GM18861 (cell line): ENCODE measurements at regions not wholly inside any gene's neighbourhood (a gene's known extent, or its start where the extent isn't known, plus 50 kb on each side); places are given as distances from the start of the nearest gene placed in this dataset.
A peak's percentile ranks its signal among the peaks of the same experiment; 100 is the strongest.

ENCODE experiments used
- ATAC-seq: cut with Tn5 transposase; IDR thresholded peaks from one replicate; pipeline ENCODE4 v1.9.1; 2021; ENCODE audit not compliant: unreplicated experiment

DNA sequence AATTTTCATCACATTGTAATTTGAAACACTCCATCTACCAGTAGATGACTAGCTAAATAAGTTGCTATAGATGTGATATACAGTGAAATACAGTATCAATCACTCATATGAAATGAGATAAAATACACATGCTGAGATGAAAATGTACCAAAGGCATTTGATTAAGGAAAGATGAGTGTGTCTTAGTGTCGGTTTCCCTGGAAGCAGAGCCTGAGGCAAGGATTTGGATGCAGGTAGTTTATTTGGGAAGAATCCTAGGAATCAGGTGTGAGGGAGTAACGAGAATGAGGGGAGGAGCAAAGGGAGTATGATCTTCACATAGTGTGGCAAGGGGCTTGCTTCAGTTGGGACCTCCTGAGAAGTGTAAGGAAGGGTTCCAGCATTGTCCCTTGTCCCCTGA, 188.2 kb upstream of the CTBP2 start:
- ATAC-seq, result no peak

GRCh38 chr10:125344573-125345171, 184.3 kb upstream of the CTBP2 start:
- ATAC-seq, result peak; percentile 98

DNA sequence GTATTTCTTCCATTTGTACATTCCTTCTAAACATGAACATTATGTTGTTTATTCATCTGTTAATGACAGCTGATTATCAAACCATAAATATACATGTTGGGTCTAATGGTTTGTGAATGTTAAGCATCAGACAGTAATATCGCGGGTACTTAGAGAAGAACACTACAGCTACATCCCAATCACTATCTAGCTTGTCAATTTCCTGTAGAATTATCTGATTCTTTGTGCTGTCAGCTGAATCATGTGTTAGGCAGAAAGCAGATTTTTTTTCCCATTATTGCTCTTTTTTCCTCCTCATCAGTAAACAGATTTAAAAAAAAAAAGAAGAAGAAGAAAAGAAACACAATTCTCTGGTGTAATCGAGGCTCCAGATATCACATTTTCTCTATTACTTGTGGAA, 183.6 kb upstream of the CTBP2 start:
- no peak for ATAC-seq

GRCh38 chr10:125343118-125343925, 183.0 kb upstream of the CTBP2 start:
- no peak for ATAC-seq

GRCh38 chr10:125341611-125342010, 181.2 kb upstream of the CTBP2 start:
- no peak for ATAC-seq

GRCh38 chr10:125340903-125341302, 180.5 kb upstream of the CTBP2 start:
- ATAC-seq, result no peak

GRCh38 chr10:125337510-125337909, 177.1 kb upstream of the CTBP2 start:
- no peak for ATAC-seq

DNA sequence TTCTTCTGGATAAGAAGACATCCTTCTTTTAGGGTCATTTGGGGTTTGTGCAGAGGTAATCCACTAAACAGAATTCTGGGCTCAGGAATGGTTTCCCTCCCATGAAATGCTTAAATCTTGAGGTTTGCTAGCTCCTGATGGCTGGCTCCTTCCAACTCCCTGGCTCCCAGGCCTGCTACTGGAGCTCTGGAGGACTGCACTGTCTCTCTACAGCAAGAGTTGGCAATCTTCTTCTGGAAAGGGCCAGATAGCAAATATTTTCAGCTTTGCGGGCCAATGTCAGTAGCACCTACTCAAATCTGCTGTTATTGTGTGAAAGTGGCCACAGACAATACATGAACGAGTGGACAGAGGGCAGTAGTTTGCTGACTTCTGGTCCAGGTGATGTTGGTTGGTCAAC, 174.2 kb upstream of the CTBP2 start:
- ATAC-seq, result no peak

- ATAC-seq, result no peak
Measured at GRCh38 chr10:125333769-125334168, 173.4 kb upstream of the CTBP2 start.

GRCh38 chr10:125333209-125333591, 172.8 kb upstream of the CTBP2 start:
- no peak for ATAC-seq

GRCh38 chr10:125332548-125333208, 172.3 kb upstream of the CTBP2 start:
- ATAC-seq, result no peak

GRCh38 chr10:125331056-125331455, 170.7 kb upstream of the CTBP2 start:
- no peak for ATAC-seq

GRCh38 chr10:125329056-125329455, 168.7 kb upstream of the CTBP2 start:
- no peak for ATAC-seq

DNA sequence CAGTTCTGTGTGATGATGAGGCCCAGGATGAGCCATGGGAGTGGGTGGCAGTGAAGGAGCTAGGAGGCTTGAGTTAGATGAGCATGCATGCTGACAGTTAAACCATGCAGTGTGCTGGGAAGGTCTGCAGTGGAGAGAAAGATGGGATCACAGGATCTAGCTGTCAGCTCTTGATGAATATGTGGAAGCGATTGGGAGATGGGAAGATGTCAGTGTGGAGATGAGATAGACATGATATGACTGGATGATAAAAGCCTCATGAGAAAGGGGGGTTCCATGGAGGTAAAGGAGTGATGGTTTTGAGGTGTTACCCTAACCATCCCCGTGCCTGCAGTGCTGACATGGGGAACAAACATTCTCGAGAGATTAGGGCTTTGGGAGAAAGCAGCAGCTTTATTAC, 165.0 kb upstream of the CTBP2 start:
- no peak for ATAC-seq

GRCh38 chr10:125316436-125316835, 156.1 kb upstream of the CTBP2 start:
- ATAC-seq, result no peak

DNA sequence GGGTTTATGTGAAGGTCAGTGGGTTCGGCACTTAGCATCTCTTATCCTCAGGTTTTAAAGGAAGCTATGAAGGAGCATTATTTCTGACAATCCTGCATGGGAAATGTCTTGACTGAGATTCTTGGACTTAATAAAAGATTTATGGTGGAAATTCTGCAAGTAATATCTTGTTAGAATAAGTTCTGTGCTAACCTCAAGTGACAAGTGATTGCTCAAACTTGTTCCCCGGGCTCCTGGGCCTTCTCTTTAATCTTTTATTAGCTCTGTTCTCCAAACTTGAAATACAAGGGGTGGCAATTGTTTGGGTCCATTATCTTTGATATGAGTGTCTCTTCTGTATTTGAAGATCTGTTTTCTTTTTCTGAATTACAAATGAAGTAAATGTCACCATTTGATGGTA, 140.6 kb upstream of the CTBP2 start:
- ATAC-seq, result no peak

- no peak for ATAC-seq
Measured at GRCh38 chr10:125299461-125299860, 139.1 kb upstream of the CTBP2 start.

DNA sequence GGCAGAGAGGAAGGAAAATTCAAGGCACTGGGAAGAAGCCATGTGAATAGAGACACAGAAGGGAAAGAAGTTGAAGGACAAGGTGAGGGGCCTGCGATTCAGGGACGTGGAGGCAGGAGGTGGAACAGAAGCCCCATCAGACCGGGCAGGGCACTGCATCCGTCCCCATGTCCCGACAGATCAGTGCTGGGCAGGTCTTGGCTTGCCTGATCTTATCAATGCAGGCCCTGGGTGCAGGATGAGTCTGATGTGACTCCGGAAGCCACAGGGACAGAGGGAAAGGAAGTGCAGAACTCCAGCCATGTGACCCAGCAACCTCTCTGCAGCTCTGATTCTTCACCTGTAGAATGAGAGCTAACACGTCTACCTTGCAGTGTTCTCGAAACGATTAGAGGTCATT, 136.2 kb upstream of the CTBP2 start:
- ATAC-seq, result no peak

GRCh38 chr10:125294109-125294508, 133.7 kb upstream of the CTBP2 start:
- ATAC-seq, result no peak

- ATAC-seq, result no peak
Measured at GRCh38 chr10:125291836-125292235, 131.5 kb upstream of the CTBP2 start.

GRCh38 chr10:125289461-125289860, 129.1 kb upstream of the CTBP2 start:
- ATAC-seq, result no peak

DNA sequence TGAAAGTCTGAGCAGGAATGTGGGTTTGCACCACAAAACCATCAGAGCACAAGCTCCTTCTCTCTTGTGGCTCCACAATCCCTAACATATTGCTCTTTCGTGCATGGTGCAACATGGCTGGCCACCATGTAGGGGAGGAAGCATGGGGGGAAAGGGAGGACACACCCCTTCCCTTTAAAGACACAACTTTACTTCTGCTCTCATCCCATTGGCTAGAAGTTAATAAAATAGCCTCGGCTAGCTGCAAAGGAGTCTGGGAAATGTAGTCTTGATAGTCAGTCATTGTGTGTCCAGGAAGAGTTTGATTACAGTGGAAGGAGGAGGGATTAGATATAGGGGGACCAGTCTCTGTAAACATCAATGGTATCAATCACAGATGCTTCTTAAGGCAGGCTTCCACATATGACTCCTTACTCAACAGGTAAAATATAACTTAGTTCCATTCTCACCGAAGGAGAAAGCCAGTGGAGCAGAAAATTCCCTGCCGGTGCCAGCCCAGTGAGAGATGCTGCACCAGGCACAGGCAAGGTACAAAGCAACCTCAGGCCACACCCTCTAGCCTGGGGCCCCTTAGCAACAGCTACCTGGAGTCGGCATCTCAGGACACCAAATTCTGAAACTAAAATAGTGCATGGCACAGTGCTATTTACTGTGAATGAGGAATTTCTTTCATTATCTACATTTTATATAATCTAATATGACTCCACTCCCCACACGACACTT, 124.7 kb upstream of the CTBP2 start:
- no peak for ATAC-seq
